Activated T-cell treated with anti-CD3 and anti-CD28 coated beads for 48 hours (primary cell): ENCODE measurements at regions not wholly inside any gene's neighbourhood (a gene's known extent, or its start where the extent isn't known, plus 50 kb on each side); places are given as distances from the start of the nearest gene placed in this dataset.
"Not testable (repeated sequence)": the region's sequence is repeated elsewhere in the genome, so short reads cannot be mapped to it uniquely, and the experiment has no call there.

ENCODE experiments used
- DNase-seq: peaks from one replicate; pipeline ENCODE4 v3.0.0-alpha.2; 2020; ENCODE audit warnings: low read depth

DNA sequence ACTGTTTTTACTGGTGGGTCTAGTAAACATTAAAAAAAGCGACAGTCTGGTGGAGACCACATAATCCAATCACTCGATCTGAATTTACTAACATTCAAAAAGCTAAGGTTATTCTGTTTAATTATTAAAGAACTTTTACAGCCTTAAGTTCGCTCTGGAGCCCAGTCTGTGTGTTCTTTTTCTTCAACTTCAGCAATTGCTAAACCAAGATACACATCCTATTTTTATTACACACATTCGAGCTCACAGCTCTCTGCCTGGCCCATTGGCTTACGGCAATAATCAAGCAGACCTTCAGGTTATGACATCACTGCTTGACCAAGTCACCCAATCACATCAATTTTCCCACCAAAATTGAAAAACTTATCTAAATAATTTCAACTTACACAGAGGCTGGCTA, 57.4 kb upstream of the PRSS16 start:
- no peak for DNase-seq

DNA sequence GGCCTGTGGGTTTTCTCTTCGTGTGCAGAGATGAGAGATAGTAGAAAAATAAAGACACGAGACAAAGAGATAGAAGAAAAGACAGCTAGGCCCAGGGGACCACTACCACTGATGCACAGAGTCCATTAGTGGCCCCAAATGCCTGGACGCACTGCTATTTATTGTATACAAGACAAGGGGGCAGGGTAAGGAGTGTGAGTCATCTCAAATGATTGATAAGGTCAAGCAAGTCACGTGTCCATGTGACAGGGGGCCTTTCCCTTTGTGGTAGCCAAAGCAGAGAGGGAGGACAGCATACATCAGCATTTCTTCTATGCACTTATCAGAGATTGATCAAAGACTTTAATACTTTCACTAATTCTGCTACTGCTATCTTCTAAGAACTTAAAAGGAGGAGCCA, 53.0 kb upstream of the PRSS16 start:
- DNase-seq, result not testable (repeated sequence)

DNA sequence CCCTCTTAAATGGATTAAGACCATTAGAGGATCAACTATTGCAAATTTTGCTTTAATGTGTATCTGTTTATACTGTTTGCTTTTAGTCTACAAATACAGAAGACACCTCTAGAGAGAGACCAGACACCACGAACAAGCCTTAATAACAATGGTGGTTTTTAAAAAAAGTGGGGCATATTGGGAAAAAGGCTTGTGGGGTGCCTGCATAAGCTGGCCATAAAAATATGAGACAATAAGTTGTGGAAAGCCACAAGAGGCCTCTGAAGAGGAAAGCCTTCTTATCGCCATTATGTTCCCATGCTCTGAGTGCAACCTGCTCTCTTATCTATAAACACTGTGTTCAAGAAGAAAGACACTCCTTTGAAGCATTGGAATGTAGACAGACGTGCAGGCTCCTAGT, 52.0 kb upstream of the PRSS16 start:
- not testable (repeated sequence) for DNase-seq
